GM19239 (cell line): ENCODE measurements at regions not wholly inside any gene's neighbourhood (a gene's known extent, or its start where the extent isn't known, plus 50 kb on each side); places are given as distances from the start of the nearest gene placed in this dataset.
A peak's percentile ranks its signal among the peaks of the same experiment; 100 is the strongest.
"Not testable (repeated sequence)": the region's sequence is repeated elsewhere in the genome, so short reads cannot be mapped to it uniquely, and the experiment has no call there.

Experiments
- DNase-seq: peaks from one replicate; pipeline ENCODE4 v3.0.0; 2011; ENCODE audit warnings: low spot score; ENCODE audit not compliant: insufficient read length
- FAIRE-seq: peaks from 2 replicates; lab custom pipeline; 2011; peaks lifted over from hg19 to GRCh38; lab: Jason Lieb, UNC

GRCh38 chr4:84298023-84298718 is 200.9 kb downstream of the NKX6-1 start:
- FAIRE-seq = no peak
- no peak for DNase-seq

GRCh38 chr4:84291969-84292368 is 207.1 kb downstream of the NKX6-1 start:
- FAIRE-seq = no peak
- DNase-seq = no peak

GRCh38 chr4:84286048-84286447 is 213.0 kb downstream of the NKX6-1 start:
- DNase-seq (no peak), FAIRE-seq (no peak)

- DNase-seq = no peak
- no peak for FAIRE-seq
Observed at GRCh38 chr4:84279678-84280077, 219.4 kb downstream of the NKX6-1 start.

- no peak for DNase-seq
- no peak for FAIRE-seq
Observed at GRCh38 chr4:84277923-84278322, 221.2 kb downstream of the NKX6-1 start.

- DNase-seq (no peak), FAIRE-seq (no peak)
Observed at GRCh38 chr4:84276752-84277151, 222.3 kb downstream of the NKX6-1 start.

GRCh38 chr4:84269536-84270044 is 229.5 kb downstream of the NKX6-1 start:
- FAIRE-seq = no peak
- no peak for DNase-seq

- DNase-seq (no peak), FAIRE-seq (no peak)
Observed at GRCh38 chr4:84264652-84265051, 234.4 kb downstream of the NKX6-1 start.

- DNase-seq = no peak
- no peak for FAIRE-seq
Observed at GRCh38 chr4:84263415-84263814, 235.7 kb downstream of the NKX6-1 start.

- DNase-seq (no peak), FAIRE-seq (no peak)
Observed at GRCh38 chr4:84260495-84260894, 238.6 kb downstream of the NKX6-1 start.

GRCh38 chr4:84258905-84259830 is 239.9 kb downstream of the NKX6-1 start:
- FAIRE-seq = peak; percentile 59

GRCh38 chr4:84254537-84254936 is 244.6 kb downstream of the NKX6-1 start:
- DNase-seq (no peak), FAIRE-seq (no peak)

More at GRCh38 chr4:84258905-84259830, 239.9 kb downstream of the NKX6-1 start:
- DNase-seq = no peak

- DNase-seq (no peak), FAIRE-seq (no peak)
Observed at GRCh38 chr4:84249521-84249920, 249.6 kb downstream of the NKX6-1 start.

- not testable (repeated sequence) for FAIRE-seq, DNase-seq
Observed at GRCh38 chr4:84245042-84245441, 254.1 kb downstream of the NKX6-1 start.

GRCh38 chr4:84244346-84244801 is 254.7 kb downstream of the NKX6-1 start:
- DNase-seq, FAIRE-seq: not testable (repeated sequence)

- FAIRE-seq = no peak
- no peak for DNase-seq
Observed at GRCh38 chr4:84243685-84244084, 255.4 kb downstream of the NKX6-1 start.

- DNase-seq (no peak), FAIRE-seq (no peak)
Observed at GRCh38 chr4:84239278-84239845, 259.7 kb downstream of the NKX6-1 start.

GRCh38 chr4:84238247-84239090 is 260.6 kb downstream of the NKX6-1 start:
- no peak for DNase-seq
- no peak for FAIRE-seq

- no peak for DNase-seq
Observed at GRCh38 chr4:84237008-84237407, 262.1 kb downstream of the NKX6-1 start.

More at GRCh38 chr4:84237008-84237407, 262.1 kb downstream of the NKX6-1 start:
- peak; percentile 64 for FAIRE-seq
